Mesenchymal stem cell (in vitro differentiated cells and primary cell): ENCODE measurements at regions not wholly inside any gene's neighbourhood (a gene's known extent, or its start where the extent isn't known, plus 50 kb on each side); places are given as distances from the start of the nearest gene placed in this dataset.

Source experiments
- DNase-seq: peaks from one replicate; pipeline ENCODE4 v3.0.0-alpha.2; 2013
- H2AFZ ChIP-seq: one replicate; pipeline ENCODE4 v1.6.1; 2013; ENCODE audit warnings: low read depth, mild to moderate bottlenecking, control low read depth, inconsistent platforms, low read length, moderate library complexity
- H2AK5ac ChIP-seq: 2 replicates; pipeline ENCODE4 v1.6.1; 2013; ENCODE audit warnings: low read length, moderate library complexity, mild to moderate bottlenecking, inconsistent platforms; ENCODE audit not compliant: severe bottlenecking
- H2BK120ac ChIP-seq: one replicate; pipeline ENCODE4 v1.6.1; 2013; ENCODE audit warnings: low read depth, mild to moderate bottlenecking, inconsistent platforms, low read length, moderate library complexity
- H2BK12ac ChIP-seq, 2 experiments: one replicate each; pipeline ENCODE4 v1.6.1; 2013; ENCODE audit warnings: inconsistent platforms in 2 of 2, low read length in 2 of 2, mild to moderate bottlenecking in 2 of 2, moderate library complexity in 2 of 2, control low read depth in 1 of 2
- H2BK15ac ChIP-seq: one replicate; pipeline ENCODE4 v1.6.1; 2013; ENCODE audit warnings: mild to moderate bottlenecking, low read depth, inconsistent platforms; ENCODE audit not compliant: poor library complexity, severe bottlenecking
- H2BK5ac ChIP-seq: 2 replicates; pipeline ENCODE4 v1.6.1; 2013; ENCODE audit warnings: low read depth, mild to moderate bottlenecking, low read length, control low read depth, inconsistent platforms; ENCODE audit not compliant: poor library complexity, severe bottlenecking
- H3K14ac ChIP-seq, 2 experiments: one replicate each; pipeline ENCODE4 v1.6.1; 2013; ENCODE audit warnings: inconsistent platforms in 2 of 2, low read length in 2 of 2, control low read depth in 1 of 2, mild to moderate bottlenecking in 1 of 2, moderate library complexity in 1 of 2
- H3K18ac ChIP-seq, 2 experiments: one replicate each; pipeline ENCODE4 v1.6.1; 2013; ENCODE audit warnings: inconsistent platforms in 2 of 2, low read length in 2 of 2, control low read depth in 1 of 2, low read depth in 1 of 2, mild to moderate bottlenecking in 1 of 2
- H3K23ac ChIP-seq, 2 experiments: one replicate each; pipeline ENCODE4 v1.6.1; 2013; ENCODE audit warnings: inconsistent platforms in 2 of 2, low read length in 2 of 2, mild to moderate bottlenecking in 2 of 2, moderate library complexity in 2 of 2, control low read depth in 1 of 2
- H3K27ac ChIP-seq: 2 replicates; pipeline ENCODE4 v1.5.1; 2013; ENCODE audit warnings: mild to moderate bottlenecking, moderate library complexity, low read length, control low read depth, inconsistent platforms; ENCODE audit not compliant: poor library complexity, severe bottlenecking
- H3K27me3 ChIP-seq, 2 experiments: 2 replicates each; pipeline versions ENCODE4 v1.6.1 to v1.7.0; 2013; ENCODE audit warnings: low read length in 2 of 2, mild to moderate bottlenecking in 2 of 2, moderate library complexity in 2 of 2, control low read depth in 1 of 2, inconsistent platforms in 1 of 2; ENCODE audit not compliant: control insufficient read depth in 1 of 2, insufficient read depth in 1 of 2
- H3K36me3 ChIP-seq, 2 experiments: 2 replicates each; pipeline versions ENCODE4 v1.6.1 to v1.7.0; 2013; ENCODE audit warnings: low read length in 2 of 2, control low read depth in 1 of 2, inconsistent platforms in 1 of 2, low read depth in 1 of 2, mild to moderate bottlenecking in 1 of 2; ENCODE audit not compliant: insufficient read depth in 2 of 2, control insufficient read depth in 1 of 2
- H3K4ac ChIP-seq, 2 experiments: one replicate each; pipeline ENCODE4 v1.6.1; 2013; ENCODE audit warnings: inconsistent platforms in 2 of 2, low read length in 2 of 2, mild to moderate bottlenecking in 2 of 2, moderate library complexity in 2 of 2, control low read depth in 1 of 2, low read depth in 1 of 2
- H3K4me1 ChIP-seq: 2 replicates; pipeline ENCODE4 v1.6.1; 2013; ENCODE audit warnings: low read depth, low read length, control low read depth; ENCODE audit not compliant: control insufficient read depth, insufficient read depth
- H3K4me2 ChIP-seq: 2 replicates; pipeline ENCODE4 v1.6.1; 2013; ENCODE audit warnings: low read length, mild to moderate bottlenecking, inconsistent platforms; ENCODE audit not compliant: poor library complexity, severe bottlenecking
- H3K4me3 ChIP-seq, 2 experiments: 2 replicates each; pipeline versions ENCODE4 v1.5.1 to v1.7.0; 2013; ENCODE audit warnings: low read length in 2 of 2, mild to moderate bottlenecking in 2 of 2, control low read depth in 1 of 2, low read depth in 1 of 2; ENCODE audit not compliant: insufficient read depth in 1 of 2
- H3K79me1 ChIP-seq: replicated peaks from 2 replicates; pipeline ENCODE4 v1.6.1; 2013; ENCODE audit warnings: mild to moderate bottlenecking, control low read depth, low read length, inconsistent platforms; ENCODE audit not compliant: poor library complexity, severe bottlenecking
- H3K9ac ChIP-seq: 2 replicates; pipeline ENCODE4 v1.7.0; 2013; ENCODE audit warnings: mild to moderate bottlenecking, low read length, moderate library complexity
- H3K9me3 ChIP-seq: 2 replicates; pipeline ENCODE4 v1.7.0; 2013; ENCODE audit warnings: mild to moderate bottlenecking, low read length; ENCODE audit not compliant: control insufficient read depth
- H4K8ac ChIP-seq: one replicate; pipeline ENCODE4 v1.6.1; 2013; ENCODE audit warnings: inconsistent platforms, mild to moderate bottlenecking, low read length, moderate library complexity
- H4K91ac ChIP-seq: one replicate; pipeline ENCODE4 v1.6.1; 2013; ENCODE audit warnings: mild to moderate bottlenecking, low read length, inconsistent platforms
- WGBS: methylation state at CpG from one replicate; pipeline ENCODE4 v1.1.7; 2013; ENCODE audit warnings: mixed read lengths; 5-methylcytosine and 5-hydroxymethylcytosine counted together

- WGBS: 44% methylated on average over 1 of the region's 1 CpG
- Histone ChIP-seq H2AK5ac (no peak overlapping the region), H3K14ac (no peak overlapping the region), H3K9me3 (no peaks in the 10 kb centered on the region), H3K79me1 (no peaks in the 10 kb centered on the region), H3K27me3 (no peaks in the 10 kb centered on the region), H2BK15ac (no peak overlapping the region), H2BK5ac (no peak overlapping the region), H3K18ac (no peak overlapping the region), H2BK120ac (no peak overlapping the region), H2AFZ (no peak overlapping the region), H3K36me3 (no peaks in the 10 kb centered on the region), H3K4me3 (no peak overlapping the region), H2BK12ac (no peak overlapping the region), H4K8ac (no peak overlapping the region), H3K27ac (no peak overlapping the region), H3K9ac (no peak overlapping the region), H4K91ac (no peak overlapping the region), H3K4ac (no peak overlapping the region), H3K23ac (no peak overlapping the region), H3K4me2 (no peak overlapping the region), H3K4me1 (peaks cover 7% of the 10 kb centered on the region)
- no peak for DNase-seq
Measured at GRCh38 chr2:173656086-173656485, 301.4 kb downstream of the CDCA7 start.

DNA sequence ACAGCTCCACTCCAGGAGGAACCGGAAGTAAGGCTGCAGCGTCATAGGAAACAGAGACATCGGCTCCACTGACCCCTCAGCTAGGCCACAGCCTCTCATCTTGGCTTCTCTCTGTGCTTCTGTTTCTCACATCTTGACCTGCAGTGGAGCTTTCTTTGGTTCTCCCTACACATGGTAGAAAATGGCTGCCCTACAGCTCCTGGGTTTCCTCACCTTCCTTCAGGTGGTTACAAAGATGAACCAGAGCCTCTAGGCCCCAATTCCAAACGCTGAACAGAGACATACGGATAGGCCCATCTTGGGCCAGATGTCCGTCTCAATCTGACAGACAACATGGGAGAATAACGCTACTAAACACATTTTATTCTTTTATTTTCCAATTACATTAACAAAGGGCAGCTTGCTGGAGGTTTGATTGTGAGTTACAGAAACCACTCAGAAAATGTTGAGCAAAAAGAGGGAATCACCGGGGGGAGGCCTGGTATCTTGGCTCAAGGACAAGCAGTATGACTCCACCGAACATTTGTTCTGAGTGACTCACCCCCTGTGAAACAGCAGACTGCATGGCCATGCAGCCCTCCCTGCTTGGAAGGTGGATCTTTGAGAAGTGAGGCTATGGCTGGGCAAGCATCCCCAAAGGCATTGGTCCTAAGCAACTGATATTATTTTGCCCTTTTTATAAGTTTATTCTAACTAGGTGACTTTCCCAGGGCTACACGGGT, 303.5 kb downstream of the CDCA7 start:
- Histone ChIP-seq H3K4me3 (no peak overlapping the region), H4K8ac (no peak overlapping the region), H3K9me3 (no peaks in the 10 kb centered on the region), H3K27ac (no peak overlapping the region), H3K27me3 (no peaks in the 10 kb centered on the region), H3K4me2 (no peak overlapping the region), H2BK15ac (no peak overlapping the region), H3K23ac (no peak overlapping the region), H2BK120ac (no peak overlapping the region), H2BK5ac (no peak overlapping the region), H4K91ac (peak overlapping the region; percentile 67), H3K36me3 (no peaks in the 10 kb centered on the region), H2BK12ac (no peak overlapping the region), H2AFZ (no peak overlapping the region), H3K14ac (no peak overlapping the region), H3K79me1 (no peaks in the 10 kb centered on the region), H3K4me1 (peaks cover 7% of the 10 kb centered on the region), H3K18ac (peak overlapping the region; percentile 2 to 71), H3K9ac (peak overlapping the region; percentile 30), H2AK5ac (peak overlapping the region; percentile 54), H3K4ac (no peak overlapping the region)
- DNase-seq: peak; percentile 86
- WGBS: 64% methylated on average over 9 of the region's 10 CpGs

DNA sequence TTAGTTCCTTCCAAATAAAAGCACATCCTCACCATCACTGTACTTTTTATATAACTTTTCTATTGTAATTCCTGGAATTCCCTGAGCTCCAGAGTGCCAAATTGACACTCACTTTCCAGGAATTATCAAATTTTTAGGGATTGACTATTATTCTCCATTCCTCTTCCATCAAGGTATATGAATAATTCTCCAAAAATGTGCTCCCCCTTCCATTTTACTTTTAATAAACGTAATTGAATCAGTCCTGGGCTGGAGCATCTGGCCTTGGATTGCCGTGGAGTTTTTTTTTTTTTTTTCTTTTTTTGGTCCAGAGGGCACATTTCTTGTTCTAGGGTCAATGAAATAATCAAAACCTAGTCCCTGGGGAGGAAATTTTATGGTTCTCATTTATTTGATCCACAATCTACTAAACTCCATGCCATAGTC, 304.3 kb downstream of the CDCA7 start:
- Histone ChIP-seq H2AFZ (no peak overlapping the region), H2BK120ac (no peak overlapping the region), H2BK5ac (no peak overlapping the region), H3K4me1 (peaks cover 5% of the 10 kb centered on the region), H3K27me3 (no peaks in the 10 kb centered on the region), H3K9ac (peak overlapping the region; percentile 25), H3K79me1 (no peaks in the 10 kb centered on the region), H3K36me3 (no peaks in the 10 kb centered on the region), H3K27ac (no peak overlapping the region), H3K23ac (no peak overlapping the region), H2BK15ac (no peak overlapping the region), H2BK12ac (no peak overlapping the region), H3K4me3 (no peak overlapping the region), H4K8ac (no peak overlapping the region), H3K4me2 (no peak overlapping the region), H3K9me3 (no peaks in the 10 kb centered on the region), H3K14ac (no peak overlapping the region), H3K4ac (no peak overlapping the region), H4K91ac (no peak overlapping the region), H3K18ac (no peak overlapping the region), H2AK5ac (no peak overlapping the region)
- DNase-seq: no peak
- 14% methylated on average over 1 of the region's 2 CpGs for whole genome bisulfite sequencing

GRCh38 chr2:173659509-173659908, 304.8 kb downstream of the CDCA7 start:
- H3K4ac ChIP-seq: no peak overlapping the region
- H2BK5ac ChIP-seq: no peak overlapping the region
- no peak overlapping the region for H4K8ac ChIP-seq
- H3K79me1 ChIP-seq: no peaks in the 10 kb centered on the region
- H3K36me3 ChIP-seq: no peaks in the 10 kb centered on the region
- peaks cover 0 to 3% of the 10 kb centered on the region in 2 experiments for H3K27me3 ChIP-seq
- no peak overlapping the region for H3K9ac ChIP-seq
- no peaks in the 10 kb centered on the region for H3K9me3 ChIP-seq
- no peak overlapping the region for H2AK5ac ChIP-seq
- H3K18ac ChIP-seq: no peak overlapping the region
- no peak for DNase-seq
- H4K91ac ChIP-seq: no peak overlapping the region
- WGBS: 97% methylated on average over 6 of the region's 8 CpGs
- H3K4me3 ChIP-seq: no peak overlapping the region
- no peak overlapping the region for H2BK12ac ChIP-seq
- H2AFZ ChIP-seq: no peak overlapping the region
- H2BK15ac ChIP-seq: no peak overlapping the region
- no peak overlapping the region for H3K4me2 ChIP-seq
- no peak overlapping the region for H2BK120ac ChIP-seq
- peaks cover 1% of the 10 kb centered on the region for H3K4me1 ChIP-seq
- no peak overlapping the region for H3K14ac ChIP-seq
- H3K27ac ChIP-seq: no peak overlapping the region
- H3K23ac ChIP-seq: no peak overlapping the region
